Keratinocyte (primary cell): ENCODE measurements at regions not wholly inside any gene's neighbourhood (a gene's known extent, or its start where the extent isn't known, plus 50 kb on each side); places are given as distances from the start of the nearest gene placed in this dataset.
"Not testable (repeated sequence)": the region's sequence is repeated elsewhere in the genome, so short reads cannot be mapped to it uniquely, and the experiment has no call there.

ENCODE experiments used
- EZH2 ChIP-seq: IDR thresholded peaks from one replicate; pipeline ENCODE4 v1.6.1; 2012; ENCODE audit warnings: inconsistent platforms, mild to moderate bottlenecking, low read length, moderate library complexity
- TF ChIP-seq, protein P1 (sequence below), 3 experiments: IDR thresholded peaks in 1 of 3; conservative IDR thresholded peaks in 1 of 3; optimal IDR thresholded peaks in 1 of 3; 2 replicates in 2 of 3; 3 replicates in 1 of 3; pipeline versions ENCODE3 to v1.5.1; 2011; ENCODE audit warnings: low read length in 3 of 3, mild to moderate bottlenecking in 3 of 3, moderate library complexity in 2 of 3, control low read depth in 1 of 3, inconsistent platforms in 1 of 3; ENCODE audit not compliant: insufficient read depth in 2 of 3; ENCODE audit errors: extremely low read depth in 1 of 3

DNA sequence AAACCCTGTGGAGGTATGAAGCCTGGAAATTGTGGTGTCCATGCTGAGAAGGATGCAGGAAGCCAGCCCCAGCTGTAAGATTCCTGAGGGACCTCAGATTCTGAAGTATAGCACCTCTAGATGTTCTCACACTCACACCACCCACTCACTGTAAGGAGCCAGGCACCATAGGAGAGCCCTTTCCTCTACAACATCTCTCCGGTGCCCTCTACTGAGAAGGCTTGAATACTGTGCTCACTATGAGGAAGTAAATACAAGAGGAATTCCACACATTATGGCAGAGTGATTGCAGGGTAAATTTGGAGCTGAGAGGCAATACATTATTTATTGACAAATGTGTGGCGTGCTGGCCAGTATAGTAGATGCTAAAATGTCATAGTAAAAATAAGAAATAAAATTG is 2414.0 kb upstream of the PCDH20 start:
- TF ChIP-seq, protein P1, sequence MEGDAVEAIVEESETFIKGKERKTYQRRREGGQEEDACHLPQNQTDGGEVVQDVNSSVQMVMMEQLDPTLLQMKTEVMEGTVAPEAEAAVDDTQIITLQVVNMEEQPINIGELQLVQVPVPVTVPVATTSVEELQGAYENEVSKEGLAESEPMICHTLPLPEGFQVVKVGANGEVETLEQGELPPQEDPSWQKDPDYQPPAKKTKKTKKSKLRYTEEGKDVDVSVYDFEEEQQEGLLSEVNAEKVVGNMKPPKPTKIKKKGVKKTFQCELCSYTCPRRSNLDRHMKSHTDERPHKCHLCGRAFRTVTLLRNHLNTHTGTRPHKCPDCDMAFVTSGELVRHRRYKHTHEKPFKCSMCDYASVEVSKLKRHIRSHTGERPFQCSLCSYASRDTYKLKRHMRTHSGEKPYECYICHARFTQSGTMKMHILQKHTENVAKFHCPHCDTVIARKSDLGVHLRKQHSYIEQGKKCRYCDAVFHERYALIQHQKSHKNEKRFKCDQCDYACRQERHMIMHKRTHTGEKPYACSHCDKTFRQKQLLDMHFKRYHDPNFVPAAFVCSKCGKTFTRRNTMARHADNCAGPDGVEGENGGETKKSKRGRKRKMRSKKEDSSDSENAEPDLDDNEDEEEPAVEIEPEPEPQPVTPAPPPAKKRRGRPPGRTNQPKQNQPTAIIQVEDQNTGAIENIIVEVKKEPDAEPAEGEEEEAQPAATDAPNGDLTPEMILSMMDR (optimal IDR thresholded peaks at IDR 0.05 in 1 of 3, IDR thresholded peaks at IDR 0.05 in 1 of 3, conservative IDR thresholded peaks at IDR 0.05 in 1 of 3; ENCODE audit: extremely low read depth in 1 of 3, insufficient read depth in 2 of 3, low read length in 3 of 3): not testable (repeated sequence)
- not testable (repeated sequence) for TF ChIP-seq EZH2
